Stimulated activated CD4-positive, alpha-beta T cell treated with anti-CD3 and anti-CD28 coated beads, Interleukin-4, amount 100 ng/mL, for 1 hour (primary cell): ENCODE measurements at regions not wholly inside any gene's neighbourhood (a gene's known extent, or its start where the extent isn't known, plus 50 kb on each side); places are given as distances from the start of the nearest gene placed in this dataset.

Experiments used
- DNase-seq: peaks from one replicate; pipeline ENCODE4 v3.0.0-alpha.2; 2020

DNA sequence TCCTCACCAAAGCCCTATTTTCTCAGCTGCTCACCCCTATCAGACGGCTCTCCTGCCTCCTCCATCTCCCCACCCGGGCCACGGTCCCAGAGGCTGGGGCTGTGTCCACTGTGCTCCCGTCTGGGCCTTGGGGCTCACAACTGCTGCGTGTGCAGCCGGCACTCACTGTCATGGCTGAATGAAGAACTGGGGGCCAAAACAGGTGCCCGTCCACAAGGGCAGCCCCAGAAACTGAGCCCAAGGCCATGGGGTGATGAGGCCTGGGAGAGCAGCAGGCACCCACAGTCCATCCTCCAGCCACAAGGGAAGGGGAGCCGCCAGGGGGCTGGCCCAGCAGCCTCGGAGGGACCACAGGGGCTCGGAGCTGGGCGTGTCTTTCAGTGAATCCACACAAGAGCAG, 159.5 kb downstream of the DLL1 start:
- DNase-seq = no peak

GRCh38 chr6:170130771-170131241, 160.1 kb downstream of the DLL1 start:
- DNase-seq = no peak

DNA sequence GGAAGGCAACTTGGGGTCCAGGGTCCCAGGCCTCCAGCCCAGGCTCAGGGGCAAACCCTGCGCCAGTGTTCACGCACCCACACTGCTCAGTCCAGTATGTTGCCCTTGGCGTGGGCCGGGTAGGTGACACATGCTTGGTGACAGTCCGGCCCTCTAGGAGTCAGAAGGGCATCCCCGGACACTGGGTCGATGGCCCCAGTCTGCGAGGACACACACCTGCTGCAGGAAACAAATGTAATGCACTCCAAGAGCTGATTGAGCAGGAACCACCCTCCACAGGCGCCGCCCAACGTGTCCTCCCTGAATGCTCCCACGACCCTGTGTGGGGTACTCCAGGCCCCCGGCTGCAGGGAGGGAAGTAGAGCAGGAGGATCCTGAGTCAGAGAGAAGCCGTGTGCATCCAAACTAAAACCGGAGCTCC, 160.7 kb downstream of the DLL1 start:
- DNase-seq = no peak

DNA sequence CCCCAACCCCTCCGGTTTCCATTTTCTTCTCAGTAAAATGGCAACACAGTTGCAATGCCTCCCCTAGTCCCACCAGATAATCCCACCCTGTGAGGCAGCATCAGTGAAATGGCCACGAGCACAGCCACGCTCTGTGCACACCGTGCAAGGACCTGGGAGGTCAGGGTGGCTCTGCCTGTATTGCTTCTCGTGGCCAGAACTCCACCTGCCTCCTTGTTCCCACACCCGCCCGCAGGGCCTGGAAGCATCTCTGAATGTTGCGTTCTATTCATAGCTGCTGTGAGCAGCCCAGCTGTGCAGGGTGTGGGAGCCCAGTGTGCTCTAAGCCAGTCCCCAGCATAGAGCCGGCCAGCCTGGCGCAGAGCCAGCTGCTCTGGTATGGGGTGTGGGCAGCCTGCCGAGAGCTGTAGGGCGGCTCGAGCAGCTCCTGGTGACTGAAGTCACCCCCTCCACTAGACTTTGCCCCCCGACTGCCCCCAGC, 161.1 kb downstream of the DLL1 start:
- no peak for DNase-seq

- DNase-seq = no peak
These were observed 161.8 kb downstream of the DLL1 start for GRCh38 chr6:170128811-170129681.

- DNase-seq = no peak
These were observed 162.5 kb downstream of the DLL1 start for GRCh38 chr6:170128346-170128745.

DNA sequence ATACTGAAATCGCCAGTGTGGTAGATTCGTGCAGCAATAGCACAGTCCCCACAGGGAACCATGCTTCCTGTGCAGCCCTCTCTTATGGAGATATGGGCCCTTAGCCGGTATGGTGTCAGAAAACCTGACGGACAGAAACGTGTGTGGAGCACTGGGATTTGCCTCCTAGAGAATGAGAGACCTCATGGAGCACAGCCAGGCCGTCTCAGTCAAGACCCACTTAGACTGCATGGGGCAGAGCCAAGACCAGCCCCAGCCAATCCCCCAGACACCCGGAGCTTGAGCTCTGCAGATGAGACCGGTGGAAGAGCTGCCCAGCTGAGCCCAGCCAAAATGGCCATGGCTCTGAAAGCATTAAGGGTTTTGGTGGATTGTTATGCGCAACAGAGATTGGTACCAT, 163.7 kb downstream of the DLL1 start:
- DNase-seq = no peak

- DNase-seq = no peak
These were observed 165.2 kb downstream of the DLL1 start for GRCh38 chr6:170125456-170126300.

DNA sequence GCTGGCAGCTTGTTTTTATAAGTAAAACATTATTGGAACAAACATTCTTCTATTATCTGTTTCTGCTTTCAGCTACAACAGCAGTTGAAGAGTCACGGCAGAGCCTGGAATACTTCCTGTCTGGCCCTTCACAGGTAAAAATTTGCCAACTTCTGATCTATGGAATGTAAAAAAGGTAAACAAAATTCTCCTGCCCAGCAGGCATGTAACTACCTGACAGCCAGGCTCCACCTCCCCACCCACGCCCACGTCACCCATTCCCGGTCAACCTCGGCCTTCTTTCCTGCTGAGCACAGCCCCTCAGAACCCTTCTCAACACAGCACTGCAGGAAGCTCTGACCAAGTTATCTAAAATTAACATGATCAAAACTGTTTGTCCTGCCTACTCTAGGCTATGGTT, 166.0 kb downstream of the DLL1 start:
- DNase-seq = no peak

GRCh38 chr6:170124150-170124549, 166.7 kb downstream of the DLL1 start:
- DNase-seq = no peak

- DNase-seq = no peak
These were observed 168.2 kb downstream of the DLL1 start for GRCh38 chr6:170122651-170123050.

- DNase-seq = no peak
These were observed 173.5 kb downstream of the DLL1 start for GRCh38 chr6:170117111-170117972.

- DNase-seq = no peak
These were observed 174.2 kb downstream of the DLL1 start for GRCh38 chr6:170116636-170117035.

GRCh38 chr6:170114956-170115855, 175.7 kb downstream of the DLL1 start:
- DNase-seq = no peak

- DNase-seq = no peak
These were observed 176.5 kb downstream of the DLL1 start for GRCh38 chr6:170114187-170114945.

- DNase-seq = no peak
These were observed 177.7 kb downstream of the DLL1 start for GRCh38 chr6:170113141-170113540.

DNA sequence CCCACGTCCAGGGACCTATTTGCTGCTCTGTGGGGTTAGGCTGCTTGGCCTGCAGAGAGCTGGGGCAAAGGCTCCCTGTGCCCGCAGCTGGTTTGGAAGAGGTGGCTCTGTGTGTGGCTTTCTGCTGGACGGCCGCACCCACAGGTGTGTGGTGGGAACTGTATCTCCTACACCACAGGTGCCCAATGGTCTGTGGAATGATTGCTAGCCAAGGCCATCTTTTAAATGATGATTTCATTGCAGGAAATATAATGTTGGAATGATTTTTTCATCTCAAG, 178.4 kb downstream of the DLL1 start:
- DNase-seq = no peak

DNA sequence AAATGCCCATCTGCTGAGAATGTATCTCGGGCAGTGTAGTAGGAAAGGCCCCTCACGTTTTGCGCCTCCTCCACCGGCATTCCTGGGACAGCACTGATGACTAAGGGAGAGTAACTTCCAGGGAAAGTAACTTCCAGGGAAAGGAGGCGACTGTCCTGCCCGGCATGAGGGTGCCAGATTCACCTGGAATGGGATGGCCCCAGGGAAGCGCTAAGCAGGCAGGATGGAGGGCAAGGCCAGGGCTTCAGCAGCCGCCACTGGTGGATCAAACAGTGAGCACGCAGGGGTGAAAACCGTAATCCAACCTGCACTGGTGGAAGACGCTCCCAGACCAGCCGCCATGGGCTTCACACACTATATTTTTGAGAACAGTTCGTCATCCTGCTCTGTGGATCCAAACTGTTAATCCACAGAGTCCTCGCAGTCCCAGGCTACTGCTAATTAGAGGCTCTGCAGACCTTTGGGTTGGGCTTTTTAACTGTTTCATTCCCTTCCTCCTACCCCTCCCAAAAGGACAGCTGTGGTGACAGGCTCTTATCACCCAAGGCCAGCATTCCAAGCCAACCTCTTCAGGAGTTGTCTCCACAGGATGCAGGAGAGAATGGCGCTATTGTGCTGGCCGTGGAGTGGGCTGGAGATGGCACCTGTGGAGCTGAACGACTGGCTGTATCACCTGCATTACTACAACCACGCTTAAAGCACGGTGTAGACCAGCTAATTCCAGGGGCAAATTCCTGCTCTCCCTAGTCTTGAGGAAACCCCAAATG, 178.9 kb downstream of the DLL1 start:
- no peak for DNase-seq

GRCh38 chr6:170111141-170111664, 179.7 kb downstream of the DLL1 start:
- DNase-seq = no peak
